Caco-2 (cell line): ENCODE measurements at regions not wholly inside any gene's neighbourhood (a gene's known extent, or its start where the extent isn't known, plus 50 kb on each side); places are given as distances from the start of the nearest gene placed in this dataset.

Experiments
- BruUV-seq: library from RNA; stranded (reverse); fragments of 400-500 nt; replicated peaks from 2 replicates; lab custom pipeline; 2021; lab: Mats Ljungman, UMichigan
- CTCF ChIA-PET: fragments of 300-600 bp; sonication (Branson Sonifier 250); formaldehyde crosslinking; loops from one replicate; lab custom pipeline; 2022; ENCODE audit warnings: antibody characterized with exemption; lab: Charles Lee
- POLR2A ChIA-PET: fragments of 300-600 bp; sonication (Branson Sonifier 250); formaldehyde crosslinking; loops from one replicate; lab custom pipeline; 2022; ENCODE audit warnings: antibody characterized with exemption; lab: Charles Lee
- DNase-seq, 2 experiments: peaks; one replicate each; pipeline versions ENCODE4 v3.0.0 to v3.0.0-alpha.2; 2020 to 2022
- H3K27me3 ChIP-seq: replicated peaks from 2 replicates; pipeline ENCODE4 v1.6.0; 2011; ENCODE audit warnings: low read length; ENCODE audit not compliant: control insufficient read depth, insufficient read depth
- H3K36me3 ChIP-seq: 2 replicates; pipeline ENCODE4 v1.5.1; 2011; ENCODE audit warnings: low read length; ENCODE audit not compliant: control insufficient read depth, insufficient read depth
- H3K4me1 ChIP-seq: fragments of 250-450 bp; sonication (Bioruptor Pico); 2 replicates; pipeline ENCODE4 v1.5.1; 2020; ENCODE audit warnings: mild to moderate bottlenecking
- H3K4me3 ChIP-seq: 2 replicates; pipeline ENCODE4 v1.5.1; 2011; ENCODE audit warnings: low read depth, mild to moderate bottlenecking, control low read depth, low read length
- H3K9me3 ChIP-seq: fragments of 250-450 bp; sonication (Bioruptor Pico); 2 replicates; pipeline ENCODE4 v1.5.1; 2020; ENCODE audit warnings: mild to moderate bottlenecking, moderate library complexity
- H3K27ac Mint-ChIP-seq: one replicate; pipeline ENCODE4 v1.8.0; 2022; ENCODE audit warnings: mixed read lengths; ENCODE audit not compliant: unreplicated experiment
- H3K27me3 Mint-ChIP-seq: one replicate; pipeline ENCODE4 v1.8.0; 2022; ENCODE audit warnings: mixed read lengths; ENCODE audit not compliant: insufficient read depth, unreplicated experiment
- H3K36me3 Mint-ChIP-seq: one replicate; pipeline ENCODE4 v1.8.0; 2022; ENCODE audit warnings: mild to moderate bottlenecking, mixed read lengths; ENCODE audit not compliant: insufficient read depth, unreplicated experiment
- H3K4me1 Mint-ChIP-seq: one replicate; pipeline ENCODE4 v1.8.0; 2022; ENCODE audit warnings: low read depth, mixed read lengths; ENCODE audit not compliant: unreplicated experiment
- H3K4me3 Mint-ChIP-seq: one replicate; pipeline ENCODE4 v1.8.0; 2022; ENCODE audit warnings: mild to moderate bottlenecking, moderate library complexity, mixed read lengths; ENCODE audit not compliant: unreplicated experiment
- H3K9me3 Mint-ChIP-seq: one replicate; pipeline ENCODE4 v1.8.0; 2022; ENCODE audit warnings: mixed read lengths; ENCODE audit not compliant: unreplicated experiment
- intact Hi-C: fragments of 100-400 bp; cut with micrococcal nuclease; formaldehyde crosslinking; loops from one replicate; pipeline ENCODE4 v1.10.0; 2022; ENCODE audit not compliant: unreplicated experiment
- TF ChIP-seq, protein P1 (sequence below), 2 experiments: fragments of 200-600 bp in 1 of 2; IDR thresholded peaks; 1 replicate in 1 of 2; 2 replicates in 1 of 2; pipeline versions ENCODE4 v1.5.1 to v1.8.0; 2011 to 2022; ENCODE audit warnings: antibody characterized with exemption in 1 of 2, control low read depth in 1 of 2, inconsistent platforms in 1 of 2, low read depth in 1 of 2, low read length in 1 of 2, mild to moderate bottlenecking in 1 of 2, moderate library complexity in 1 of 2; ENCODE audit not compliant: insufficient read depth in 1 of 2, severe bottlenecking in 1 of 2, unreplicated experiment in 1 of 2

GRCh38 chr9:79409182-79409823 lies 162.5 kb upstream of the TLE4 start:
- H3K36me3 ChIP-seq: no peaks in the 10 kb centered on the region
- H3K4me1 ChIP-seq: no peaks in the 10 kb centered on the region
- H3K4me3 ChIP-seq: no peak overlapping the region
- no peaks in the 10 kb centered on the region for H3K9me3 ChIP-seq
- Mint-ChIP-seq H3K36me3 (no peaks in the 10 kb centered on the region), H3K27ac (no peak overlapping the region), H3K27me3 (no peaks in the 10 kb centered on the region), H3K9me3 (no peaks in the 10 kb centered on the region), H3K4me3 (no peak overlapping the region), H3K4me1 (no peaks in the 10 kb centered on the region)
- DNase-seq: no peak
- no peaks in the 10 kb centered on the region for H3K27me3 ChIP-seq
- intact Hi-C loops: no loop called here
- no TSS peak for BruUV-seq
- ChIA-PET POLR2A (no interaction called here), CTCF (no interaction called here)
- TF ChIP-seq, protein P1, sequence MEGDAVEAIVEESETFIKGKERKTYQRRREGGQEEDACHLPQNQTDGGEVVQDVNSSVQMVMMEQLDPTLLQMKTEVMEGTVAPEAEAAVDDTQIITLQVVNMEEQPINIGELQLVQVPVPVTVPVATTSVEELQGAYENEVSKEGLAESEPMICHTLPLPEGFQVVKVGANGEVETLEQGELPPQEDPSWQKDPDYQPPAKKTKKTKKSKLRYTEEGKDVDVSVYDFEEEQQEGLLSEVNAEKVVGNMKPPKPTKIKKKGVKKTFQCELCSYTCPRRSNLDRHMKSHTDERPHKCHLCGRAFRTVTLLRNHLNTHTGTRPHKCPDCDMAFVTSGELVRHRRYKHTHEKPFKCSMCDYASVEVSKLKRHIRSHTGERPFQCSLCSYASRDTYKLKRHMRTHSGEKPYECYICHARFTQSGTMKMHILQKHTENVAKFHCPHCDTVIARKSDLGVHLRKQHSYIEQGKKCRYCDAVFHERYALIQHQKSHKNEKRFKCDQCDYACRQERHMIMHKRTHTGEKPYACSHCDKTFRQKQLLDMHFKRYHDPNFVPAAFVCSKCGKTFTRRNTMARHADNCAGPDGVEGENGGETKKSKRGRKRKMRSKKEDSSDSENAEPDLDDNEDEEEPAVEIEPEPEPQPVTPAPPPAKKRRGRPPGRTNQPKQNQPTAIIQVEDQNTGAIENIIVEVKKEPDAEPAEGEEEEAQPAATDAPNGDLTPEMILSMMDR (IDR thresholded peaks at IDR 0.05; ENCODE audit: insufficient read depth in 1 of 2, low read depth in 1 of 2, low read length in 1 of 2, severe bottlenecking in 1 of 2, unreplicated experiment in 1 of 2): no peak

DNA sequence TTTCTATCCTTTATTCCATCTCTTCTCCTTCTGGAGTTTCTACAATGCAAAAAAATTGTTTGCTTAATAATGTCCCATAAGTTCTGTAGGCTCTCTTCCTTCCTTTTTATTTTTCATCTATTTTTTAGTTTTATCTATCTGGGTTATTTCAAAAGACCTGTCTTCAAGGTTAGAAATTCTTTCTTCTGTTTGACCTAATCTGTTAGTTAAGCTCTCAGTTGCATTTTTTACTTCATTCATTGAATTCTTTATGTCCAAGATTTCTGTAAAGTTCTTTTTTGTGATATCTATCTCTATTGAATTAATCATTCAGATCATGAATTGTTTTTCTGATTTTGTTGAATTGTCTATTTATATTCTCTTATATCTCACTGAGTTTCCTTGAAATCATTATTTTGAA lies 145.9 kb upstream of the TLE4 start:
- Histone ChIP-seq H3K27me3 (no peaks in the 10 kb centered on the region), H3K4me3 (no peak overlapping the region), H3K4me1 (no peaks in the 10 kb centered on the region), H3K9me3 (no peaks in the 10 kb centered on the region), H3K36me3 (no peaks in the 10 kb centered on the region)
- Mint-ChIP-seq H3K36me3 (no peaks in the 10 kb centered on the region), H3K27me3 (no peaks in the 10 kb centered on the region), H3K4me3 (no peak overlapping the region), H3K4me1 (no peaks in the 10 kb centered on the region), H3K9me3 (no peaks in the 10 kb centered on the region), H3K27ac (no peak overlapping the region)
- DNase-seq: no peak
- POLR2A ChIA-PET: no interaction called here
- TF ChIP-seq, protein P1 (IDR thresholded peaks at IDR 0.05; ENCODE audit: insufficient read depth in 1 of 2, low read depth in 1 of 2, low read length in 1 of 2, severe bottlenecking in 1 of 2, unreplicated experiment in 1 of 2): no peak
- CTCF ChIA-PET: no interaction called here
- no TSS peak for BruUV-seq
- intact Hi-C loops: no loop called here

- Mint-ChIP-seq H3K27me3 (no peaks in the 10 kb centered on the region), H3K27ac (no peak overlapping the region), H3K4me1 (no peaks in the 10 kb centered on the region), H3K9me3 (no peaks in the 10 kb centered on the region), H3K4me3 (no peak overlapping the region), H3K36me3 (no peaks in the 10 kb centered on the region)
- POLR2A ChIA-PET: no interaction called here
- DNase-seq: no peak
- Histone ChIP-seq H3K4me1 (no peaks in the 10 kb centered on the region), H3K9me3 (no peaks in the 10 kb centered on the region), H3K36me3 (no peaks in the 10 kb centered on the region), H3K27me3 (no peaks in the 10 kb centered on the region), H3K4me3 (no peak overlapping the region)
- CTCF ChIA-PET: no interaction called here
- TF ChIP-seq, protein P1 (IDR thresholded peaks at IDR 0.05; ENCODE audit: insufficient read depth in 1 of 2, low read depth in 1 of 2, low read length in 1 of 2, severe bottlenecking in 1 of 2, unreplicated experiment in 1 of 2): no peak
- intact Hi-C loops: no loop called here
- BruUV-seq: no TSS peak
Observed at GRCh38 chr9:79428422-79428821, 143.3 kb upstream of the TLE4 start.
